Ovary (tissue), 3 donors: ENCODE measurements at regions not wholly inside any gene's neighbourhood (a gene's known extent, or its start where the extent isn't known, plus 50 kb on each side); places are given as distances from the start of the nearest gene placed in this dataset.

Experiments used
- POLR2A ChIP-seq: fragments of 450-650 bp; IDR thresholded peaks from one replicate; pipeline ENCODE4 v1.6.1; 2017; ENCODE audit warnings: antibody characterized with exemption, mild to moderate bottlenecking, moderate library complexity
- TF ChIP-seq, protein P1 (sequence below), 3 donors: fragments of 450-650 bp in 2 of 3; fragments of 200-600 bp in 1 of 3; IDR thresholded peaks; one replicate each; pipeline versions ENCODE4 v1.5.1 to v1.8.0; 2016 to 2022; ENCODE audit warnings: antibody characterized with exemption in 3 of 3, mild to moderate bottlenecking in 1 of 3
- donor health status: DM: no; HTN: no; CAD: no.

DNA sequence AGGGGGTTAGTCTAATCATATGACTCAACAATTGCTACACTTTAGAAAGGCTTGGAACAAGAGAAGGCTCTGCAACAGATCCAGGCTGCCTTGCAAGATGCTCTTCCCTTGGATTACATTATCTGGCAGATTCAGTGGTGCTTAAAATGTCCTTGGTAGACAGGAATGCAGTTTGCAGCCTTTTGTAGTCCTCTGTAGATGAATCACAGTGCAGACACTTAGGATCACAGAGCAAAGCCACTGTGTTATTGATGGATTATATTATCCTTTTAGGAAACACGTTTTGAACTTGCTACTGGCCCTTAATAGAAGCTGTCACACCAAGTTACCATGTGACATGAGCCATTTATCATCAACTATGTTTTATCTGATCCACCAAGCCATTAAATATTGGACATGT, 152.2 kb downstream of the CBLN2 start:
- TF ChIP-seq, protein P1, sequence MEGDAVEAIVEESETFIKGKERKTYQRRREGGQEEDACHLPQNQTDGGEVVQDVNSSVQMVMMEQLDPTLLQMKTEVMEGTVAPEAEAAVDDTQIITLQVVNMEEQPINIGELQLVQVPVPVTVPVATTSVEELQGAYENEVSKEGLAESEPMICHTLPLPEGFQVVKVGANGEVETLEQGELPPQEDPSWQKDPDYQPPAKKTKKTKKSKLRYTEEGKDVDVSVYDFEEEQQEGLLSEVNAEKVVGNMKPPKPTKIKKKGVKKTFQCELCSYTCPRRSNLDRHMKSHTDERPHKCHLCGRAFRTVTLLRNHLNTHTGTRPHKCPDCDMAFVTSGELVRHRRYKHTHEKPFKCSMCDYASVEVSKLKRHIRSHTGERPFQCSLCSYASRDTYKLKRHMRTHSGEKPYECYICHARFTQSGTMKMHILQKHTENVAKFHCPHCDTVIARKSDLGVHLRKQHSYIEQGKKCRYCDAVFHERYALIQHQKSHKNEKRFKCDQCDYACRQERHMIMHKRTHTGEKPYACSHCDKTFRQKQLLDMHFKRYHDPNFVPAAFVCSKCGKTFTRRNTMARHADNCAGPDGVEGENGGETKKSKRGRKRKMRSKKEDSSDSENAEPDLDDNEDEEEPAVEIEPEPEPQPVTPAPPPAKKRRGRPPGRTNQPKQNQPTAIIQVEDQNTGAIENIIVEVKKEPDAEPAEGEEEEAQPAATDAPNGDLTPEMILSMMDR (IDR thresholded peaks at IDR 0.05), result no peak
- no peak for TF ChIP-seq POLR2A
